HFFc6 (cell line): ENCODE measurements at regions not wholly inside any gene's neighbourhood (a gene's known extent, or its start where the extent isn't known, plus 50 kb on each side); places are given as distances from the start of the nearest gene placed in this dataset.
"Not testable (repeated sequence)": the region's sequence is repeated elsewhere in the genome, so short reads cannot be mapped to it uniquely, and the experiment has no call there.

ENCODE experiments used
- DNase-seq: peaks from one replicate; pipeline ENCODE4 v3.0.0-alpha.2; 2018
- H3K27ac Mint-ChIP-seq: 2 replicates; pipeline ENCODE4 v1.8.0; 2020; ENCODE audit warnings: mild to moderate bottlenecking, mixed read lengths
- H3K27me3 Mint-ChIP-seq: 2 replicates; pipeline ENCODE4 v1.8.0; 2021; ENCODE audit warnings: mild to moderate bottlenecking, moderate library complexity, mixed read lengths; ENCODE audit not compliant: insufficient read depth
- H3K36me3 Mint-ChIP-seq: 2 replicates; pipeline ENCODE4 v1.8.0; 2021; ENCODE audit warnings: low read depth, mixed read lengths
- H3K4me1 Mint-ChIP-seq: 2 replicates; pipeline ENCODE4 v1.8.0; 2020; ENCODE audit warnings: low read depth, mixed read lengths
- H3K4me3 Mint-ChIP-seq: 2 replicates; pipeline ENCODE4 v1.8.0; 2020; ENCODE audit warnings: mild to moderate bottlenecking, moderate library complexity, mixed read lengths
- H3K9me3 Mint-ChIP-seq: 2 replicates; pipeline ENCODE4 v1.8.0; 2020; ENCODE audit warnings: mild to moderate bottlenecking, mixed read lengths

DNA sequence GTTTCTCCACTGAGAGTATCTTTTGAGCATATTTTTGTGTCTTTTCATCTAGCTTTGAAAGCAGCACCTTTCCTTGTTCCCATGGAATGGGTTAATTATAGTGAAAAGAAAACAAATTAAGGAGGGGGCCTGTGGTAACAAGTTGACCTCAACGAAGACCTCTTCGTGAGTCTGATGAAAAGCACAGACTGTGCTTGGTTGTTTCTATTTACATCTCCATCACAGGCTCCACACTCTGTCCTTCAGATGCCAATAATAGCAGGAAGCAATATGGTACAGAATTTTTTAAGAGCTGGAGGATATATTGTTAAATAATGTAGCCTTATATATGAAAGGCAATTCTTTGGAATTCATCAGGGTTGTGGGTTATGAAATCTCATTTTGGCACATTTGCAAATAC is 366.7 kb upstream of the OR4C13 start:
- not testable (repeated sequence) for DNase-seq, H3K27me3 Mint-ChIP-seq, H3K4me3 Mint-ChIP-seq, H3K4me1 Mint-ChIP-seq, H3K36me3 Mint-ChIP-seq, H3K27ac Mint-ChIP-seq
- peaks cover 21% of the 10 kb centered on the region for H3K9me3 Mint-ChIP-seq

- H3K27me3 Mint-ChIP-seq, DNase-seq, H3K4me3 Mint-ChIP-seq, H3K36me3 Mint-ChIP-seq, H3K4me1 Mint-ChIP-seq, H3K27ac Mint-ChIP-seq: not testable (repeated sequence)
- peaks cover 23% of the 10 kb centered on the region for H3K9me3 Mint-ChIP-seq
These were observed 343.3 kb upstream of the OR4C13 start for GRCh38 chr11:49608892-49609291.

DNA sequence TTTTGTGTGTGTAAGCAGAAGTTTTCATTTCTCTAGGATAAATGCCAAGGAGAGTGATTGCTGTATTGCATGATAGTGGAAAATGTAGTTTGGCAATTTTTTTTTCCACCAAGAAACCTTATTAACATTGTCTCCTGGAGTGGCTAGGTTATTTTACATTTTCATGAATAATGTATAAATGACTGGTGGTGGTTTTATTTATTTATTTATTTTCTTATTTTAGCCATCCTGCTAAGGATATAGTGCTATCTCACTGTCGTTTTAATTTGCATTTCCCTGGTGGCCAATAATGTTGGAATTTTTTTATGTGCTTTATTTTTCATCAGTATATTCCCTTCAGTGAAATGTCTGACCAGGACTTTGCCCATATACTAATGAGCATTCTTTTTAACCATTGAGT is 328.3 kb upstream of the OR4C13 start:
- peaks cover 36% of the 10 kb centered on the region for H3K9me3 Mint-ChIP-seq
- DNase-seq, H3K4me3 Mint-ChIP-seq, H3K27ac Mint-ChIP-seq, H3K27me3 Mint-ChIP-seq, H3K4me1 Mint-ChIP-seq, H3K36me3 Mint-ChIP-seq: not testable (repeated sequence)

DNA sequence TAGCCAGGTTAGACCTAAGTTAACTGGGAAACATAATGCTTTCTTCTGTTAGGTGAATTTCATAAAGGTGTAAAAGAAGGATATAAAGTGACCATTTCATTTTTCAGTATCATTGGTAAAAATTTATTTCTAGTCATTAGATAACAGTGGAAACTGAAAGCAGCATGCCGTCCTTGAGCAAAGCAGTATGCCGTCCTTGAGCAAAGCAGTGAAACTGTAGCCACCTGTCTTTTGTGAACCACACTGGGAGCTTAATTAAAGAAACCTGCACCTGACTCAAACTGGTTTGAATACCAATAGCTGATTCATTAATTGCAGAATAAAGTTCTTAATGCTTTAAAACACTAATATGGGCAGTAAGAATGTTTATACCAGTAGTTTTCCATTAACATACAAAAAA is 281.5 kb upstream of the OR4C13 start:
- not testable (repeated sequence) for H3K4me1 Mint-ChIP-seq, H3K4me3 Mint-ChIP-seq, DNase-seq, H3K27ac Mint-ChIP-seq, H3K27me3 Mint-ChIP-seq, H3K36me3 Mint-ChIP-seq
- peaks cover 18% of the 10 kb centered on the region for H3K9me3 Mint-ChIP-seq

GRCh38 chr11:49702121-49702520 is 250.1 kb upstream of the OR4C13 start:
- not testable (repeated sequence) for H3K27ac Mint-ChIP-seq

GRCh38 chr11:49750447-49750846 is 201.7 kb upstream of the OR4C13 start:
- H3K27ac Mint-ChIP-seq, H3K36me3 Mint-ChIP-seq, H3K4me3 Mint-ChIP-seq, H3K4me1 Mint-ChIP-seq, H3K27me3 Mint-ChIP-seq, DNase-seq: not testable (repeated sequence)
- peaks cover 28% of the 10 kb centered on the region for H3K9me3 Mint-ChIP-seq

More at GRCh38 chr11:49702121-49702520, 250.1 kb upstream of the OR4C13 start:
- peaks cover 43% of the 10 kb centered on the region for H3K9me3 Mint-ChIP-seq
- not testable (repeated sequence) for H3K4me1 Mint-ChIP-seq, H3K4me3 Mint-ChIP-seq, DNase-seq, H3K36me3 Mint-ChIP-seq, H3K27me3 Mint-ChIP-seq

- H3K9me3 Mint-ChIP-seq = peaks cover 23% of the 10 kb centered on the region
- DNase-seq, H3K27ac Mint-ChIP-seq, H3K36me3 Mint-ChIP-seq, H3K4me1 Mint-ChIP-seq, H3K4me3 Mint-ChIP-seq, H3K27me3 Mint-ChIP-seq: not testable (repeated sequence)
These were observed 201.2 kb upstream of the OR4C13 start for GRCh38 chr11:49750960-49751359.

DNA sequence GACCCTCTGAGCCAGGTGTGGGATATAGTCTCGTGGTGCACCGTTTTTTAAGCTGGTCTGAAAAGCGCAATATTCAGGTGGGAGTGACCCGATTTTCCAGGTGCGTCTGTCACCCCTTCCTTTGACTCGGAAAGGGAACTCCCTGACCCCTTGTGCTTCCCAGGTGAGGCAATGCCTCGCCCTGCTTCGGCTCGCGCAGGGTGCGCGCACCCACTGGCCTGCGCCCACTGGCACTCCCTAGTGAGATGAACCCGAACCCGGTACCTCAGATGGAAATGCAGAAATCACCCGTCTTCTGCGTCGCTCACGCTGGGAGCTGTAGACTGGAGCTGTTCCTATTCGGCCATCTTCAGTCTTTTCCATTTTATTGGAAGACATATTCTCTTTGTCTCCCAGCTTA is 171.4 kb upstream of the OR4C13 start:
- H3K27me3 Mint-ChIP-seq, H3K9me3 Mint-ChIP-seq, H3K27ac Mint-ChIP-seq, H3K4me1 Mint-ChIP-seq, DNase-seq, H3K4me3 Mint-ChIP-seq, H3K36me3 Mint-ChIP-seq: not testable (repeated sequence)

GRCh38 chr11:49782000-49782399 is 170.2 kb upstream of the OR4C13 start:
- H3K27me3 Mint-ChIP-seq, H3K4me1 Mint-ChIP-seq, H3K4me3 Mint-ChIP-seq, H3K9me3 Mint-ChIP-seq, H3K27ac Mint-ChIP-seq, DNase-seq, H3K36me3 Mint-ChIP-seq: not testable (repeated sequence)

DNA sequence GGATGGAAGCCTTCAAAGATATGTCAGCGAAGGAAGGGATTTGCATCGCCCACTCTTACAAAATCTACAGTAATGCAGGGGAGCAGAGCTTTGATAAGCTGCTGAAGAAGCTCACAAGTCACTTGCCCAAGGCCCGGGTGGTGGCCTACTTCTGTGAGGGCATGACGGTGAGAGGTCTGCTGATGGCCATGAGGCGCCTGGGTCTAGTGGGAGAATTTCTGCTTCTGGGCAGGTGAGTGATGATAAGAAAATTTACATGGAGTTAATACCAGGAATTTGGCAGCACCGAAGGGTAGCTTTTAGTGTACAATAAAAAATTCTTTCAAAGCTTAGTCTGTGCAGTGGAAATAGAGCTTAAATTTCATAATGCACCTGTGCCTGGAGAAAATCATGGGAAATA is 168.3 kb upstream of the OR4C13 start:
- not testable (repeated sequence) for H3K4me1 Mint-ChIP-seq, H3K27ac Mint-ChIP-seq, H3K27me3 Mint-ChIP-seq, DNase-seq, H3K36me3 Mint-ChIP-seq, H3K4me3 Mint-ChIP-seq, H3K9me3 Mint-ChIP-seq

- not testable (repeated sequence) for DNase-seq, H3K36me3 Mint-ChIP-seq, H3K27me3 Mint-ChIP-seq, H3K4me1 Mint-ChIP-seq, H3K4me3 Mint-ChIP-seq, H3K27ac Mint-ChIP-seq
- peaks cover 21% of the 10 kb centered on the region for H3K9me3 Mint-ChIP-seq
These were observed 162.4 kb upstream of the OR4C13 start for GRCh38 chr11:49789787-49790186.

- peaks cover 13% of the 10 kb centered on the region for H3K9me3 Mint-ChIP-seq
- H3K4me1 Mint-ChIP-seq, H3K27me3 Mint-ChIP-seq, H3K27ac Mint-ChIP-seq, DNase-seq, H3K4me3 Mint-ChIP-seq, H3K36me3 Mint-ChIP-seq: not testable (repeated sequence)
These were observed 153.9 kb upstream of the OR4C13 start for GRCh38 chr11:49798206-49798837.

DNA sequence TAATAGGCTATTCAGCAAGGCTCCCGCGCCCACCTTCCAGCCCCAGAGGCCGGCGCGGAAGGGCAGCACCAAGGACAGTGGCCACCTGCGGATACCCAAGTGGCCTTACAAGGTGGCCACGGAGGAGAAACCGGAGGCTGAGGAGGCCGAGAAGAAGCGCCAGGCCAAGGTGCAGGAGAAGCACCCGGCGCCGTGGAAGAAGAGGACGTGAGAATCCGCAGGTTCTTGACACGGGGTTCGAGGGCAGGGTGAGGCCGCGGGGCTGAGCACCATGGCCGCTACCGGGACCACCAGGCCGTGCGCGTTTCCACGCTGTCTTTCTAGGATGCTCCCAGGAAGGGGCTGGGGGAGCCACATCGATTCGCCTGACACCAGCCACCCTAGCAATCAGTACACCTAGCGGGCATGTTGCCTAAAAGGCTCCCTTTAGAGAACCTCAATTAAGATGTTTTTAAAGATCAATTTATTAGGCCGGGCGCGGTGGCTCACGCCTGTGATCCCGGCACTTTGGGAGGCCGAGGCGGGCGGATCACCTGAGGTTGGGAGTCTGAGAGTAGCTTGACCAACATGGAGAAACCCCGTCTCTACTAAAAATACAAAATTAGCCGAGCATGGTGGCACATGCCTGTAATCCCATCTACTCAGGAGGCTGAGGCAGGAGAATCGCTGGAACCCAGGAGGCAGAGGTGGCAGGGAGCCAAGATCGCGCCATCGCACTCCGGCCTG is 134.3 kb upstream of the OR4C13 start:
- not testable (repeated sequence) for H3K27ac Mint-ChIP-seq, H3K4me1 Mint-ChIP-seq, H3K36me3 Mint-ChIP-seq, H3K4me3 Mint-ChIP-seq, DNase-seq, H3K9me3 Mint-ChIP-seq, H3K27me3 Mint-ChIP-seq

DNA sequence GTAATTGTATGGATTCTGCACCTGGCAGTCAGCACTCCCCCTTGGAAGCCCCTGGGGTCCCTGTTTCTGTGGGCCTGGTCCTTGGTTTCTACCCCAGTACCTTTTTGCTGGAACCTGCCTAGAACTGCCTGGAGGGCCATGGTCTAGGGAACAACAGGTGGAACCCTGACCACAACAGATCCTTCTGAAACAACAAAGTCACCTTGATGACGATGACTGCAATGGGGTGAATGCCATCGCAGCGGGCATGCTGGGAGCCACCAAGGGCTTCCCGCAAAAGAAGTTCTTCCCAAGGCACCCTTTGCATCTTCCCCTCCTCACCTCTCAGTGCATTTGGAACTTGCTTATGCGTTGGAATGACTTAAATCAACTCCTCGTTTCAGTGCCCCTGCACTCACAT is 129.0 kb upstream of the OR4C13 start:
- not testable (repeated sequence) for H3K4me3 Mint-ChIP-seq, H3K36me3 Mint-ChIP-seq, DNase-seq, H3K4me1 Mint-ChIP-seq, H3K27me3 Mint-ChIP-seq, H3K27ac Mint-ChIP-seq
- peaks cover 25% of the 10 kb centered on the region for H3K9me3 Mint-ChIP-seq
